ENCODE measurements at regions not wholly inside any gene's neighbourhood (a gene's known extent, or its start where the extent isn't known, plus 50 kb on each side); places are given as distances from the start of the nearest gene placed in this dataset.

DNA sequence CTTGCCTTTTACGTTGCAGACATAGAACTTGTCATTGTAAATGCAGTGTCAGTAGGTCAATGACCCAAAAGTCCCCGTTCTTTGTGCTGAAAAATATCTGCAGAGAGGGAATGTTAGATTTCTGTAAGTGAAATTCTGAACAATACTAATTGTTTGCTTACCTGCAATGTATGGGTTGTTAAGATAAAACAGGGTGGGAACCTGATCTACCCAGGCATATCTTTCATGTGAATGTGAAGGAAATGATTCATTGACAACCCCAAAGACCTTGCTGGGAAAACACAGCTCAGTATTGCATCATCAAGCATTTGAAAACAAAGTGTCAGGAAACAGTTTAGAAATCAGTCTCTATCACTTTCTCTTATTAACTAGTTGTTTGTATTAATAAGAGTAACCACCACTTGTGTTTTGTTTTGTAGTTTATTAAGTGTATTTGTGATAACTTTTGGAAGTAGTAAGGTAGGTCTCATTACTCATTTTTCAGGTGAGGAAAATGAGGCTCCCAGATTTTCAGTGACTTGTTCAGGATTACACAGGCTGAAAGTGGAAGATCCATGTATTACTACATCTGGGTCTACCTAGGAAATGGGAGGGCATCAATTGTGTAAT is 57.9 kb upstream of the SLC38A2 start:
- no peaks in the 10 kb centered on the region for H4K20me1 ChIP-seq (ENCODE audit: control insufficient read depth, extremely low read depth, insufficient read depth, low read length)
- no peaks in the 10 kb centered on the region for H3K79me2 ChIP-seq (ENCODE audit: control insufficient read depth, insufficient read depth, low read length)
- H3K4me2 ChIP-seq (ENCODE audit: extremely low read depth, insufficient read depth, low read length) = peak overlapping the region; percentile 21
- peaks cover 11% of the 10 kb centered on the region for H3K4me1 ChIP-seq (ENCODE audit: control insufficient read depth, extremely low read depth, insufficient read depth, low read length)
- no peak for TF ChIP-seq EZH2 (IDR thresholded peaks at IDR 0.05; ENCODE audit: low read length, missing control alignments)
- TF ChIP-seq, protein P1, sequence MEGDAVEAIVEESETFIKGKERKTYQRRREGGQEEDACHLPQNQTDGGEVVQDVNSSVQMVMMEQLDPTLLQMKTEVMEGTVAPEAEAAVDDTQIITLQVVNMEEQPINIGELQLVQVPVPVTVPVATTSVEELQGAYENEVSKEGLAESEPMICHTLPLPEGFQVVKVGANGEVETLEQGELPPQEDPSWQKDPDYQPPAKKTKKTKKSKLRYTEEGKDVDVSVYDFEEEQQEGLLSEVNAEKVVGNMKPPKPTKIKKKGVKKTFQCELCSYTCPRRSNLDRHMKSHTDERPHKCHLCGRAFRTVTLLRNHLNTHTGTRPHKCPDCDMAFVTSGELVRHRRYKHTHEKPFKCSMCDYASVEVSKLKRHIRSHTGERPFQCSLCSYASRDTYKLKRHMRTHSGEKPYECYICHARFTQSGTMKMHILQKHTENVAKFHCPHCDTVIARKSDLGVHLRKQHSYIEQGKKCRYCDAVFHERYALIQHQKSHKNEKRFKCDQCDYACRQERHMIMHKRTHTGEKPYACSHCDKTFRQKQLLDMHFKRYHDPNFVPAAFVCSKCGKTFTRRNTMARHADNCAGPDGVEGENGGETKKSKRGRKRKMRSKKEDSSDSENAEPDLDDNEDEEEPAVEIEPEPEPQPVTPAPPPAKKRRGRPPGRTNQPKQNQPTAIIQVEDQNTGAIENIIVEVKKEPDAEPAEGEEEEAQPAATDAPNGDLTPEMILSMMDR (conservative IDR thresholded peaks at IDR 0.05 in 1 of 2, IDR thresholded peaks at IDR 0.05 in 1 of 2; ENCODE audit: low read depth in 1 of 2, low read length in 2 of 2) = no peak
- DNase-seq (ENCODE audit: low read depth in 2 of 2) = peak; percentile 82 to 90
- H3K27me3 ChIP-seq (ENCODE audit: control insufficient read depth, insufficient read depth, low read length) = no peaks in the 10 kb centered on the region
- peak overlapping the region; percentile 93 for H3K27ac ChIP-seq (ENCODE audit: insufficient read depth, low read length)
- H3K36me3 ChIP-seq (ENCODE audit: control insufficient read depth, insufficient read depth, low read length) = no peaks in the 10 kb centered on the region
- no peak overlapping the region for H2AFZ ChIP-seq (ENCODE audit: low read length)
- no peak overlapping the region for H3K9ac ChIP-seq (ENCODE audit: insufficient read depth, low read length)
- H3K4me3 ChIP-seq (replicated peaks in 1 of 4; ENCODE audit: control extremely low read depth in 1 of 4, insufficient read depth in 1 of 4, low read depth in 3 of 4, low read length in 4 of 4) = no peak overlapping the region
- H3K9me3 ChIP-seq (ENCODE audit: control insufficient read depth, insufficient read depth, low read depth, low read length) = no peaks in the 10 kb centered on the region
